ENCODE measurements at regions not wholly inside any gene's neighbourhood (a gene's known extent, or its start where the extent isn't known, plus 50 kb on each side); places are given as distances from the start of the nearest gene placed in this dataset.

DNA sequence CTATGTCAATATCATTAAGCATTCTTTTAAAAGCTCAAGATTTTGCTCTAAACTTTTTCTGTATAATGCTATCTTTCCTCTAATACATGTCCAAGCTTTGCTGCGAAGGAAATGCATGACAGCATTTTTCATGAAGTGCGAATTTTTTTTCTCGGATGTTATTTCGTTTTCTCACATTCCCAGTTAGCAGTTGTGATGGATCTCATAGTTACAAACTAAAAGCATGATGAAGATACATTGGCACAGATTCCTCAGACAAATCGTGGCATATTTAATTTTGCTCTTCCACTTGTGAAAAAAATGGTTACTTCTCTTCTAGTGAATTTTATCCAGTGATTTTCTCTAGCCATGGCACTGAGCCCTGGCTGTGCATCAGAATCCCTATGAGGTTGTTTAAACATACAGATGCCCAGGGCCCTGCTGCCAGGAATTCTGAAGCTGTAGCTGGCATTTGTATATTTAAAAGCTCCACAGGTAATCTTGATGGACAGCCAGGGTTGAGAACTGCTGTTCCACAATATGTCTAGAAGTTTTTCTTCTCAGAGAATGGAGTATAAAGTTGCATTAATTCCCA is 299.8 kb upstream of the NEBL start:
- DNase-seq: no peak

- no peak for DNase-seq
These were observed 298.1 kb upstream of the NEBL start for GRCh38 chr10:21195252-21195651.

DNA sequence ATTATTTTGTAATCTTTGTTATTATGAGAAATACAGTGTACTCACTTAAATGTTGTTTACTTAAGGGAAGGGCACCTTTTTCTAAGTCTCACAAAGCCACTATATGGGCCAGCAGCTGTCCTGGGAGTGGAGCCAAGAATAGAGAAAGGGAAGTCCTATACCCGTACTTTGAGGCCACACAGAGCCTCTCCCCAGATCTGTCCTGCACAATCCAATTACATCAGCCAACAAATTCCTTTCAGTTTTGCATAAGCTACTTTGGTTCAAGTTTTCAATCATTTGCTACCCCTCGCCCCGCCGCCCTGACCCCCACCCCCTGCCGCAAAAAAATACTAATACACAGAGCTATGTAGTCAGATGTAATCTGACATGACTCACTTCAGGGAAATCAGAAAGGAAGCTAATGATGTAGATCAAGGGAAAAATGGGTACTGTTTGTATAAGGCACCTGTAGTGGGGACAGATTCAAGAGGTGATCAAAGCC is 297.4 kb upstream of the NEBL start:
- DNase-seq: no peak

GRCh38 chr10:21193196-21193595 is 296.1 kb upstream of the NEBL start:
- no peak for DNase-seq

DNA sequence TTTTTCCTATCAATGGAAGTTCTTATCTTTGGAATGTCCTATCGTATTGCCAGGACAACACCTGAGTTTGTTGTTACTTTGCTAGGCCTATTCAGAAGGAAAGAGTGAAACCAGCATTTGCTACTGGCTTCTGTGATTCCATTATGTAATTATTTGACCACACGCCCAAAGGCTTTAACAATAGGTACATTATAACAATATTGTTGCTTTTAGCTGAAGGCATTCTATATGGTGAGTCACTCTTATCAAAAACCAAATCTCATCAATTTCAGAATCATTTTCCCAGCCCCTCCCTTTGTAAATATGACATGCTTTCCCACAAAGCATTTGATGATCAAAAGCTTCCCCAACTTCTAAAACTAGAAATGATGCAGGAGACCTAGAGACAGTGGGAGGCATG is 294.4 kb upstream of the NEBL start:
- DNase-seq: no peak

DNA sequence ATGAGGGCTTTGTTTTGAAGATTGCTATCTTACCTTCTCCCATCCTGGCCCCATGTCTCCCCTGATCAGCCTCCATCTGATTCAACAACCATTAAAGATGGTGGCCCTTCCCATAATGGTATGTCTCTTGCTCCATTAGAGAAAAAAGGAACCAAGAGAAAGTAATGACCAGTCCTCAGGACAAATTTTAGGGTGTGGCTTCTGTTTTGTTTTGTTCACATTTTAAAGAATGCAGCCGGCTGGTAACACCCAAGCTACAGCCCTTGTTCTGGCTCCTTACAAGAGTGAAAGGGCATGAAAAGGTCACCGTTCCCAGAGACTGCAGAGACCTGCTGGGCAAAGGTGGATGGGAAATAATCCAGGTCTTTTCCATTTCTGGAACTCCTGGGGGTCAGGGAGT is 287.9 kb upstream of the NEBL start:
- no peak for DNase-seq

DNA sequence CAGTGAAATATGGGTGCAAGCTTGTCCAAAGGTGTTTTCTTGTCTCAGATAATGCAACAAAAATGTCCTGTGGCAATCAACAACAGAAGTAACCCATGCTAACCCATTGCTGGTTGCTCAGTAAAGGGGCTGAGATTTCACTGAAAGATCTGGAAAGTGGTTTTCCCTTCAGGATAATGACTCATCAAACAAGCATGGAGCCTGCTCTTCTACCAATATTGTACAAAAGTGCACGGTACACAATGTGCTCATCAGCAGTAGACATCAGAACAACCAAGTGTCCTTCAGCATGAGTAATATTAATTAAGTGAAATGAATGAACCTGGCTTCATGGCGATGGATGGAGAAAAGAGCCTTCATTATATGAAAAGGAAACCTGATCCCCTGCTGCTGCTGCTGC is 287.1 kb upstream of the NEBL start:
- no peak for DNase-seq

DNA sequence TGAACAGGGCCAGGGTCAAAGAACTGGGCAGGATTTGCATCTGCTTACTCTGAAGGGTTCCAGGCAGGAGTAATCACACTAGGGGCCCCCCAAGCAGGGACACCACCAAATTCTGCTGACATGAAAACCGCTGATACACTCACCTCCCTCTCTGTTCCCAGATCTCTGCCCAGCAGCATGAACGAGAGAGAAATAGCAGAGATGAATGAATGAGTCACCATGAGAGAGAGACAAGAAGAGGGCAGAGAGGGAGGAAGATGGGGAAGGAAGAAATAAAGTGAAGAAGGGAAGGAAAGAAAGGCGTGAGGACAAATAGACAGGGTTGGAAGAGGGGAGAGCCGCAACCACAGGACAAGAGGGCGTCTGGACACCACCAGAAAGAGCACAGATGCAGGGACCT is 285.9 kb upstream of the NEBL start:
- no peak for DNase-seq

- no peak for DNase-seq
These were observed 284.3 kb upstream of the NEBL start for GRCh38 chr10:21181451-21181850.

GRCh38 chr10:21180604-21181003 is 283.5 kb upstream of the NEBL start:
- no peak for DNase-seq

DNA sequence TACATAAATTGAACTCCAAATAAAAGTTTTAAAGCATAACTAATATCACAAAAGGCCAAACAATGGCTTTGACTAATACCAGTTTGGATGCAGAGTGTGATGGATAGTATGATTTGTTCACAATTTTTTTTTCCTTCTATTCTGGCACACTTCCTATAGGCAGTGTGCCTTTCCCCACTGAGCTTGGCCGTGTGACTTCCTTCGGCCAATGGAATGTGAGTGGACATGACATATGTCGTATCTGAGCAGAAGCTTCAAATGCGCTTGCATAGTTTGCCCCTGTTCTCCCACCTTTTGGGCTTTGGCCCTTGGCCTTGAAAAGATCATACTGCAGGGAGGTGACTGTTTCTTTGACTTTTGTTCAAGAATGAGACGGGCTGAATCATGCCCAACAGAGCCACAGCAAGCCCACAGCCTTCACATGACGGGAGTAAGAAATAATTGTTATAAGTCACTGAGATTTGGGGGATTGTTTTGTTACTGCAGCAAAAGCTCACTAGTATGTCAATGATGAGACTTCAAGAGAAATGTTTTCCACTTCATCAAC is 279.9 kb upstream of the NEBL start:
- DNase-seq: no peak

- no peak for DNase-seq
These were observed 278.7 kb upstream of the NEBL start for GRCh38 chr10:21175797-21176196.

- DNase-seq: no peak
These were observed 277.8 kb upstream of the NEBL start for GRCh38 chr10:21174715-21175495.

- DNase-seq: no peak
These were observed 276.9 kb upstream of the NEBL start for GRCh38 chr10:21173802-21174714.

DNA sequence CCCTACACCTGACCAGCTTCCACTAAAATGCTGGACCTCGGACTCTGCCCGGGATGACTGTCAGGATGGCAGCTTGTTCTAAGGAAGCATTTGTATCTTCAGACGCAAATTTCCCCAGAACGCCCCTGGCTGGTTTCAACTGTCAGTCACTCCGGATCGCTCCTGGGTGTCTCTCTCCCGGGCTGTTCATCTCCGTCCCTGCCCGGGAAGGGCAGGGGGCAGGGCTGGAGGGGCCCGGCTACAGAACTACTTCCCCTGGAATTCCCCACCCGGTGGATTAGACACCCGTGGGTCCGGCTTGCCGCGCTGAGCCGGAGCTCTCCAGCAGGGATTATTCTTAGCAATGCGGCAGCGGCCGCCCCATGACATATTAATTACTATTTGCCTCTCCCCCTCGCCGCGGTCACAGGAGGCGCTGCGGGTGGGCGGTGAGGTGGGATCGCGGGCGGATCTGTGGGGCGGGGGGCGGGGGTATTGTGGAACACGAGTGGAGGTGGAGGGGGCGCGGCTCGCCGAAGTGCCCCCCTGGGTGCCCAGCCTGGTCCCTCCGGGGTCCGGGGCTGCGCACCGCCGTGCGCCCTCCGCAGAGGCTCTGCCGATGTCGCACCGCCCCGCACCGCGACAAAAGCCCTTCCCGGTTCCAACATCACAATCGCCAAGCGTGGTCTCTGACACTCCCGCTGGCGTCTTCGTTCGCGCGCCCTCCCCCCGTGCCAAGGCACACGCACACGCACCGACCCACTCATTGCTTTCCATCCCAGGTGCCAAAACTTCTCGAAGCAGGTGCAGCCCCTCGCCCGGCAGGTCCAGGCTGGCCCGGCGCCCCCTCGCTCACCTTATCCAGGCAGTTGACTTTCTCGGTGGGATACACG is 276.1 kb upstream of the NEBL start:
- no peak for DNase-seq

GRCh38 chr10:21172542-21172929 is 275.4 kb upstream of the NEBL start:
- DNase-seq: no peak

DNA sequence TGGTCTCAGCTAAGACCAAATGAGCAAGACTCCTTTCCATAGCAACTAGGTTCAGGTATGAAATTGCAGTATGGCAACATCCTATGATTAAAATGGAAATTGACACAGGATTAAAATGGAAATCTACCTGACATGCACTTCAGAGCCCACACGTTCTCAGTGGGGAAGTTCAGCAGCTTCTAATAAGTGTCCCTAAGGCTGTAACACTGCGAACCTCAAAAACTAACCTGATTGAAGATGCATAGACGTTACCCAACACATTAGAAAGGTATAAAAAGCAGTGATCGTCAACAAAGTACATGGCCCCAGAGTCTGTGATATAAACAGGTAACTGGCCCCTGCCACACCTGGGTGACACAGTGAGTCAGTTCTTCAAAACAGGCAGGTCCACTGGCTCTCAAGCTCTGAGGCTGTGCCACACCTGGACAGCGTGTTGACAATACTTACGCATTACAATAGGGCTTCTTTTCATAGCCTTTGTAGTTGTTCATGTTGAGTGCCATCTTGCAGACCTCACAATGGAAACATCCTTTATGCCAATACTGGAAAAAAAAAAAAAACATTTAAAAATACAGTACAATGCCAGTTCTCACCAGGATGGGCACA is 274.9 kb upstream of the NEBL start:
- no peak for DNase-seq

- no peak for DNase-seq
These were observed 274.3 kb upstream of the NEBL start for GRCh38 chr10:21171197-21171935.

- DNase-seq: no peak
These were observed 273.1 kb upstream of the NEBL start for GRCh38 chr10:21170216-21170615.

DNA sequence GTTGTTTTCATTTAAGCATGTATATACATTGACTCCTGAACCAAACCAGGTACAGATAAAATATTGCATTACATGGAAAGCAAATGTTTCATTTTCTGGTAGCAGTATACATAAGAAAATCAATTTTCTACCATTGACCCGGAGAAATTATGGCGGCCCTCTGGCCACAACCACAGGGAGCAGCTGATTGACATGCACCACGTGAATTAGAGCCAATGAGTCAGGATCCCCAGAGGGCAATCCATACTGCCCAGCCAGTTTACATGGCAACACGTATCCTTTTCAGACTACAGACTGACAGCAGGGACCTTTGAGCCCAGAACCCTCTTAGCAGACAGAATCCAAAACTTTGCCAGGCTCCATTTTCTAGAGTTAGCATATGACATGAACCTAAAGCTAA is 272.2 kb upstream of the NEBL start:
- no peak for DNase-seq

Measured in NCI-H446 (cell line).